Activated CD8-positive, alpha-beta T cell treated with anti-CD3 and anti-CD28 coated beads for 36 hours (primary cell): ENCODE measurements at regions not wholly inside any gene's neighbourhood (a gene's known extent, or its start where the extent isn't known, plus 50 kb on each side); places are given as distances from the start of the nearest gene placed in this dataset.

ENCODE experiments used
- ATAC-seq: fragments of 200-7000 bp; cut with Tn5 transposase; one replicate; pipeline ENCODE4 v1.10.0; 2021; ENCODE audit warnings: mild to moderate bottlenecking, moderate library complexity
- CTCF ChIA-PET: fragments of 350-600 bp; sonication (Branson Sonifier 250); formaldehyde crosslinking; loops from one replicate; lab custom pipeline; 2021; ENCODE audit warnings: antibody characterized with exemption; lab: Charles Lee
- POLR2A ChIA-PET: fragments of 350-600 bp; sonication (Branson Sonifier 250); formaldehyde crosslinking; loops from one replicate; lab custom pipeline; 2021; ENCODE audit warnings: antibody characterized with exemption; lab: Charles Lee
- DNase-seq: peaks from one replicate; pipeline ENCODE4 v3.0.0-alpha.2; 2020
- H3K27ac Mint-ChIP-seq: one replicate; pipeline ENCODE4 v1.8.0; 2021; ENCODE audit warnings: mild to moderate bottlenecking, mixed read lengths
- H3K27me3 Mint-ChIP-seq: one replicate; pipeline ENCODE4 v1.8.0; 2021; ENCODE audit warnings: mixed read lengths
- H3K36me3 Mint-ChIP-seq: one replicate; pipeline ENCODE4 v1.8.0; 2021; ENCODE audit warnings: low read depth, mixed read lengths
- H3K4me1 Mint-ChIP-seq: one replicate; pipeline ENCODE4 v1.8.0; 2021; ENCODE audit warnings: low read depth, mixed read lengths
- H3K4me3 Mint-ChIP-seq: one replicate; pipeline ENCODE4 v1.8.0; 2021; ENCODE audit warnings: mild to moderate bottlenecking, moderate library complexity, mixed read lengths
- H3K9me3 Mint-ChIP-seq: one replicate; pipeline ENCODE4 v1.8.0; 2021; ENCODE audit warnings: mixed read lengths
- CTCF ChIP-seq: fragments of 200-600 bp; IDR thresholded peaks from one replicate; pipeline ENCODE4 v1.8.0; 2022; ENCODE audit warnings: antibody characterized with exemption, mild to moderate bottlenecking
- intact Hi-C: fragments of 100-400 bp; cut with micrococcal nuclease; formaldehyde crosslinking; loops from one replicate; pipeline ENCODE4 v1.10.0; 2022

- no peak for TF ChIP-seq CTCF
- H3K27me3 Mint-ChIP-seq, result peaks cover 29% of the 10 kb centered on the region
- no peak for ATAC-seq
- no peaks in the 10 kb centered on the region for H3K9me3 Mint-ChIP-seq
- H3K4me3 Mint-ChIP-seq, result no peak overlapping the region
- CTCF ChIA-PET, result no interaction called here
- H3K36me3 Mint-ChIP-seq, result no peaks in the 10 kb centered on the region
- DNase-seq, result no peak
- POLR2A ChIA-PET, result no interaction called here
- H3K4me1 Mint-ChIP-seq, result peaks cover 11% of the 10 kb centered on the region
- no peak overlapping the region for H3K27ac Mint-ChIP-seq
- intact Hi-C loops, result no loop called here
These were observed 134.1 kb upstream of the HES1 start for GRCh38 chr3:194001728-194002459.

- H3K4me1 Mint-ChIP-seq, result peaks cover 11% of the 10 kb centered on the region
- DNase-seq, result peak; percentile 65
- H3K9me3 Mint-ChIP-seq, result no peaks in the 10 kb centered on the region
- peaks cover 29% of the 10 kb centered on the region for H3K27me3 Mint-ChIP-seq
- ChIA-PET CTCF (no interaction called here), POLR2A (no interaction called here)
- ATAC-seq, result peak; percentile 89
- H3K4me3 Mint-ChIP-seq, result no peak overlapping the region
- TF ChIP-seq CTCF, result no peak
- no peak overlapping the region for H3K27ac Mint-ChIP-seq
- H3K36me3 Mint-ChIP-seq, result no peaks in the 10 kb centered on the region
- intact Hi-C loops, result no loop called here
These were observed 132.6 kb upstream of the HES1 start for GRCh38 chr3:194003114-194004057.

GRCh38 chr3:194005930-194006501, 129.9 kb upstream of the HES1 start:
- POLR2A ChIA-PET, result interaction anchor here (0.6 kb wide), 2 partner anchors 47 to 279 kb away, joined by 3 to 6 read pairs; no protein-coding TSS in a partner anchor
- ATAC-seq (no peak), DNase-seq (no peak)
- no peaks in the 10 kb centered on the region for H3K36me3 Mint-ChIP-seq
- H3K4me3 Mint-ChIP-seq, result no peak overlapping the region
- intact Hi-C loops, result no loop called here
- H3K27ac Mint-ChIP-seq, result no peak overlapping the region
- peaks cover 29% of the 10 kb centered on the region for H3K27me3 Mint-ChIP-seq
- H3K4me1 Mint-ChIP-seq, result peaks cover 11% of the 10 kb centered on the region
- TF ChIP-seq CTCF, result no peak
- H3K9me3 Mint-ChIP-seq, result no peaks in the 10 kb centered on the region
- CTCF ChIA-PET, result interaction anchor here (0.7 kb wide), 2 partner anchors 15 to 114 kb away, joined by 3 to 4 read pairs; no protein-coding TSS in a partner anchor

- TF ChIP-seq CTCF, result no peak
- no peaks in the 10 kb centered on the region for H3K9me3 Mint-ChIP-seq
- no peak for DNase-seq
- POLR2A ChIA-PET, result no interaction called here
- CTCF ChIA-PET, result no interaction called here
- peaks cover 18% of the 10 kb centered on the region for H3K27me3 Mint-ChIP-seq
- no peak for ATAC-seq
- intact Hi-C loops, result no loop called here
- no peak overlapping the region for H3K4me3 Mint-ChIP-seq
- H3K4me1 Mint-ChIP-seq, result peaks cover 8% of the 10 kb centered on the region
- no peaks in the 10 kb centered on the region for H3K36me3 Mint-ChIP-seq
- no peak overlapping the region for H3K27ac Mint-ChIP-seq
These were observed 128.2 kb upstream of the HES1 start for GRCh38 chr3:194007592-194008337.
